HEK293 (cell line): ENCODE measurements at regions not wholly inside any gene's neighbourhood (a gene's known extent, or its start where the extent isn't known, plus 50 kb on each side); places are given as distances from the start of the nearest gene placed in this dataset.

Experiments used
- BCL11B ChIP-seq: fragments of 450-650 bp; formaldehyde crosslinking; IDR thresholded peaks from 2 replicates; pipeline ENCODE4 v1.5.1; 2016; ENCODE audit warnings: low read depth, missing biosample characterization, missing genetic modification characterization
- REPIN1 ChIP-seq: fragments of 450-650 bp; formaldehyde crosslinking; IDR thresholded peaks from 2 replicates; pipeline ENCODE4 v1.5.1; 2017; ENCODE audit warnings: missing biosample characterization, missing genetic modification characterization, low read depth
- ZNF174 ChIP-seq: fragments of 450-650 bp; formaldehyde crosslinking; IDR thresholded peaks from 2 replicates; pipeline ENCODE4 v1.5.0; 2017; ENCODE audit warnings: missing biosample characterization, mild to moderate bottlenecking, missing genetic modification characterization
- ZNF24 ChIP-seq: fragments of 450-650 bp; formaldehyde crosslinking; IDR thresholded peaks from 2 replicates; pipeline ENCODE4 v1.5.1; 2016; ENCODE audit warnings: missing biosample characterization, missing genetic modification characterization
- ZNF311 ChIP-seq: fragments of 450-650 bp; formaldehyde crosslinking; IDR thresholded peaks from 2 replicates; pipeline ENCODE4 v1.5.1; 2017; ENCODE audit warnings: missing biosample characterization, missing genetic modification characterization, borderline replicate concordance
- ZNF501 ChIP-seq: fragments of 450-650 bp; formaldehyde crosslinking; IDR thresholded peaks from 2 replicates; pipeline ENCODE4 v1.5.1; 2016; ENCODE audit warnings: missing biosample characterization, missing genetic modification characterization
- ZNF549 ChIP-seq: fragments of 450-650 bp; IDR thresholded peaks from 2 replicates; pipeline ENCODE4 v1.5.1; 2018; ENCODE audit warnings: missing biosample characterization, missing genetic modification characterization, mild to moderate bottlenecking, inconsistent platforms, moderate library complexity
- ZNF626 ChIP-seq: fragments of 450-650 bp; sonication (Bioruptor Pico); formaldehyde crosslinking; IDR thresholded peaks from 2 replicates; pipeline ENCODE4 v1.5.1; 2018; ENCODE audit warnings: missing biosample characterization, missing genetic modification characterization, inconsistent platforms
- TF ChIP-seq, protein P1 (sequence below): fragments of 450-650 bp; formaldehyde crosslinking; IDR thresholded peaks from 2 replicates; pipeline ENCODE4 v1.5.1; 2016; ENCODE audit warnings: missing biosample characterization, missing genetic modification characterization
- TF ChIP-seq, protein P2 (sequence below): fragments of 450-650 bp; formaldehyde crosslinking; IDR thresholded peaks from 2 replicates; pipeline ENCODE4 v1.5.1; 2016; ENCODE audit warnings: missing biosample characterization, missing genetic modification characterization

DNA sequence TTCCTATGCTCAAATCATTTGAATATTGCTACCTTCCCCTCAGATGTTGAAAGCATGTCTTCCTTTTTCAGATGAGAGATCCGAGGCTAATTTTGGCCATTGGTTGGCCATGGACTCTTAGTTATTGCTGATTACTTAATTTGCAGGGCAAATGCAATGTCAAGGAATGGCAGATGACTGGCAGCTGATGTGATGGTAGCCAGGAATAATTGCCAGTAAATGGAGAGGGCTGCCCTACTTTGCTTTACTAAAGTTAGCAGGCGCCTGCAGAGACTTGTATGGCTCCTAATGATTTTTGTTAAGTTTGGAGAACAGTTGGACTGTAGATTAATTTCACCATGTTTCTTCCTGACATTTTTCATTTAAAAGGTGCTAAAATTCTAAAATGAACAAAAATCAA lies 128.9 kb downstream of the XCL2 start:
- TF ChIP-seq REPIN1 (tag by site-specific recombination) (no peak), ZNF311 (tag by site-specific recombination) (no peak), ZNF549 (no peak), ZNF626 (tag by site-specific recombination) (no peak), ZNF501 (no peak), ZNF24 (tag by site-specific recombination) (no peak), ZNF174 (no peak), BCL11B (no peak)
- TF ChIP-seq, protein P1, sequence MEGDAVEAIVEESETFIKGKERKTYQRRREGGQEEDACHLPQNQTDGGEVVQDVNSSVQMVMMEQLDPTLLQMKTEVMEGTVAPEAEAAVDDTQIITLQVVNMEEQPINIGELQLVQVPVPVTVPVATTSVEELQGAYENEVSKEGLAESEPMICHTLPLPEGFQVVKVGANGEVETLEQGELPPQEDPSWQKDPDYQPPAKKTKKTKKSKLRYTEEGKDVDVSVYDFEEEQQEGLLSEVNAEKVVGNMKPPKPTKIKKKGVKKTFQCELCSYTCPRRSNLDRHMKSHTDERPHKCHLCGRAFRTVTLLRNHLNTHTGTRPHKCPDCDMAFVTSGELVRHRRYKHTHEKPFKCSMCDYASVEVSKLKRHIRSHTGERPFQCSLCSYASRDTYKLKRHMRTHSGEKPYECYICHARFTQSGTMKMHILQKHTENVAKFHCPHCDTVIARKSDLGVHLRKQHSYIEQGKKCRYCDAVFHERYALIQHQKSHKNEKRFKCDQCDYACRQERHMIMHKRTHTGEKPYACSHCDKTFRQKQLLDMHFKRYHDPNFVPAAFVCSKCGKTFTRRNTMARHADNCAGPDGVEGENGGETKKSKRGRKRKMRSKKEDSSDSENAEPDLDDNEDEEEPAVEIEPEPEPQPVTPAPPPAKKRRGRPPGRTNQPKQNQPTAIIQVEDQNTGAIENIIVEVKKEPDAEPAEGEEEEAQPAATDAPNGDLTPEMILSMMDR: no peak
- TF ChIP-seq, protein P2, sequence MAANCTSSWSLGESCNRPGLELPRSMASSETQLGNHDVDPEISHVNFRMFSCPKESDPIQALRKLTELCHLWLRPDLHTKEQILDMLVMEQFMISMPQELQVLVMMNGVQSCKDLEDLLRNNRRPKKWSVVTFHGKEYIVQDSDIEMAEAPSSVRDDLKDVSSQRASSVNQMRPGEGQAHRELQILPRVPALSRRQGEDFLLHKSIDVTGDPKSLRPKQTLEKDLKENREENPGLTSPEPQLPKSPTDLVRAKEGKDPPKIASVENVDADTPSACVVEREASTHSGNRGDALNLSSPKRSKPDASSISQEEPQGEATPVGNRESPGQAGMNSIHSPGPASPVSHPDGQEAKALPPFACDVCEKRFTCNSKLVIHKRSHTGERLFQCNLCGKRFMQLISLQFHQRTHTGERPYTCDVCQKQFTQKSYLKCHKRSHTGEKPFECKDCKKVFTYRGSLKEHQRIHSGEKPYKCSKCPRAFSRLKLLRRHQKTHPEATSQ (tag by site-specific recombination): no peak
